Uterus (tissue), 3 donors: ENCODE measurements at regions not wholly inside any gene's neighbourhood (a gene's known extent, or its start where the extent isn't known, plus 50 kb on each side); places are given as distances from the start of the nearest gene placed in this dataset.

Experiments
- DNase-seq, 2 donors: peaks; one replicate each; pipeline ENCODE4 v3.0.0-alpha.2; 2019 to 2020
- H3K27ac ChIP-seq, 2 donors: fragments of 200-600 bp; sonication (generic); 1 replicate in 1 of 2; 2 replicates in 1 of 2; pipeline ENCODE4 v1.5.1; 2016 to 2018
- H3K27me3 ChIP-seq, 2 donors: fragments of 200-600 bp; sonication (generic); one replicate each; pipeline ENCODE4 v1.5.1; 2018 to 2019; ENCODE audit warnings: control low read depth in 1 of 2
- H3K36me3 ChIP-seq, 2 donors: fragments of 200-600 bp; sonication (generic); one replicate each; pipeline ENCODE4 v1.5.1; 2019; ENCODE audit warnings: control low read depth in 1 of 2
- H3K4me1 ChIP-seq, 2 donors: fragments of 200-600 bp; sonication (generic); one replicate each; pipeline ENCODE4 v1.5.1; 2018 to 2019; ENCODE audit warnings: control low read depth in 1 of 2
- H3K4me3 ChIP-seq, 2 donors: fragments of 200-600 bp; sonication (generic); 1 replicate in 1 of 2; 2 replicates in 1 of 2; pipeline ENCODE4 v1.5.1; 2018 to 2019; ENCODE audit warnings: mild to moderate bottlenecking in 1 of 2
- H3K9me3 ChIP-seq, 2 donors: fragments of 200-600 bp; sonication (generic); one replicate each; pipeline ENCODE4 v1.5.1; 2019; ENCODE audit warnings: control low read depth in 1 of 2
- CTCF ChIP-seq, 4 experiments: fragments of 200-600 bp in 2 of 4; fragments of 450-650 bp in 2 of 4; sonication (generic) in 2 of 4; IDR thresholded peaks; one replicate each; pipeline ENCODE4 v1.5.1; 2016 to 2019; ENCODE audit warnings: antibody characterized with exemption in 4 of 4, mild to moderate bottlenecking in 2 of 4, moderate library complexity in 1 of 4
- POLR2A ChIP-seq, 2 donors: fragments of 450-650 bp; IDR thresholded peaks; one replicate each; pipeline ENCODE4 v1.6.1; 2016; ENCODE audit warnings: antibody characterized with exemption in 2 of 2, mild to moderate bottlenecking in 1 of 2, moderate library complexity in 1 of 2
- intact Hi-C: fragments of 100-400 bp; cut with DNase I; formaldehyde crosslinking; loops from one replicate; pipeline ENCODE4 v1.15.1; 2023; ENCODE audit warnings: low total_unique reads
- donor health status: DM: yes; HTN: yes; CAD: no.

GRCh38 chr2:236909802-236910201 is 175.9 kb upstream of the COPS8 start:
- intact Hi-C loops = no loop called here
- no peak for TF ChIP-seq CTCF (IDR thresholded peaks at IDR 0.05)
- no peak for TF ChIP-seq POLR2A (IDR thresholded peaks at IDR 0.05)
- H3K27ac ChIP-seq = no peak overlapping the region
- no peaks in the 10 kb centered on the region for H3K4me1 ChIP-seq
- H3K36me3 ChIP-seq = no peaks in the 10 kb centered on the region
- H3K4me3 ChIP-seq = no peak overlapping the region
- H3K27me3 ChIP-seq = no peaks in the 10 kb centered on the region
- H3K9me3 ChIP-seq = no peaks in the 10 kb centered on the region
- DNase-seq = no peak

- H3K27ac ChIP-seq = no peak overlapping the region
- DNase-seq = no peak
- H3K27me3 ChIP-seq = no peaks in the 10 kb centered on the region
- H3K36me3 ChIP-seq = no peaks in the 10 kb centered on the region
- no peaks in the 10 kb centered on the region for H3K4me1 ChIP-seq
- H3K4me3 ChIP-seq = no peak overlapping the region
- TF ChIP-seq POLR2A (IDR thresholded peaks at IDR 0.05) (no peak), CTCF (IDR thresholded peaks at IDR 0.05) (no peak)
- no peaks in the 10 kb centered on the region for H3K9me3 ChIP-seq
- intact Hi-C loops = no loop called here
These were observed 174.8 kb upstream of the COPS8 start for GRCh38 chr2:236910781-236911495.

GRCh38 chr2:236912326-236913120 is 173.2 kb upstream of the COPS8 start:
- intact Hi-C loops = no loop called here
- Histone ChIP-seq H3K27me3 (no peaks in the 10 kb centered on the region), H3K27ac (no peak overlapping the region), H3K4me1 (no peaks in the 10 kb centered on the region), H3K9me3 (no peaks in the 10 kb centered on the region), H3K4me3 (no peak overlapping the region), H3K36me3 (no peaks in the 10 kb centered on the region)
- DNase-seq = no peak
- TF ChIP-seq POLR2A (IDR thresholded peaks at IDR 0.05) (no peak), CTCF (IDR thresholded peaks at IDR 0.05) (no peak)

GRCh38 chr2:236915186-236915585 is 170.5 kb upstream of the COPS8 start:
- Histone ChIP-seq H3K9me3 (no peaks in the 10 kb centered on the region), H3K4me1 (no peaks in the 10 kb centered on the region), H3K27me3 (no peaks in the 10 kb centered on the region), H3K36me3 (no peaks in the 10 kb centered on the region), H3K27ac (no peak overlapping the region), H3K4me3 (no peak overlapping the region)
- intact Hi-C loops = no loop called here
- no peak for DNase-seq
- no peak for TF ChIP-seq POLR2A (IDR thresholded peaks at IDR 0.05)
- no peak for TF ChIP-seq CTCF (IDR thresholded peaks at IDR 0.05)

GRCh38 chr2:236915726-236916125 is 170.0 kb upstream of the COPS8 start:
- Histone ChIP-seq H3K4me1 (no peaks in the 10 kb centered on the region), H3K4me3 (no peak overlapping the region), H3K27me3 (no peaks in the 10 kb centered on the region), H3K36me3 (no peaks in the 10 kb centered on the region), H3K9me3 (no peaks in the 10 kb centered on the region), H3K27ac (no peak overlapping the region)
- TF ChIP-seq POLR2A (IDR thresholded peaks at IDR 0.05) = no peak
- no peak for TF ChIP-seq CTCF (IDR thresholded peaks at IDR 0.05)
- no peak for DNase-seq
- intact Hi-C loops = no loop called here
